Calu3 (cell line): ENCODE measurements at regions not wholly inside any gene's neighbourhood (a gene's known extent, or its start where the extent isn't known, plus 50 kb on each side); places are given as distances from the start of the nearest gene placed in this dataset.

Experiments
- BruUV-seq: library from RNA; stranded (reverse); fragments of 400-500 nt; replicated peaks from 2 replicates; lab custom pipeline; 2021; lab: Mats Ljungman, UMichigan
- CTCF ChIA-PET: fragments of 300-600 bp; sonication (Branson Sonifier 250); formaldehyde crosslinking; loops from one replicate; lab custom pipeline; 2022; ENCODE audit warnings: antibody characterized with exemption; lab: Charles Lee
- DNase-seq: peaks from one replicate; pipeline ENCODE4 v3.0.0; 2022
- H3K27ac Mint-ChIP-seq: one replicate; pipeline ENCODE4 v1.8.0; 2022; ENCODE audit warnings: mixed read lengths; ENCODE audit not compliant: unreplicated experiment
- H3K27me3 Mint-ChIP-seq: one replicate; pipeline ENCODE4 v1.8.0; 2022; ENCODE audit warnings: mixed read lengths; ENCODE audit not compliant: unreplicated experiment
- H3K36me3 Mint-ChIP-seq: one replicate; pipeline ENCODE4 v1.8.0; 2022; ENCODE audit warnings: mild to moderate bottlenecking, moderate library complexity, mixed read lengths; ENCODE audit not compliant: insufficient read depth, unreplicated experiment
- H3K4me1 Mint-ChIP-seq: one replicate; pipeline ENCODE4 v1.8.0; 2022; ENCODE audit warnings: mild to moderate bottlenecking, low read depth, mixed read lengths; ENCODE audit not compliant: unreplicated experiment
- H3K4me3 Mint-ChIP-seq: one replicate; pipeline ENCODE4 v1.8.0; 2022; ENCODE audit warnings: mild to moderate bottlenecking, low read depth, moderate library complexity, mixed read lengths; ENCODE audit not compliant: unreplicated experiment
- H3K9me3 Mint-ChIP-seq: one replicate; pipeline ENCODE4 v1.8.0; 2022; ENCODE audit warnings: low read depth, mixed read lengths; ENCODE audit not compliant: unreplicated experiment
- CTCF ChIP-seq: fragments of 200-600 bp; IDR thresholded peaks from one replicate; pipeline ENCODE4 v1.8.0; 2022; ENCODE audit warnings: antibody characterized with exemption; ENCODE audit not compliant: unreplicated experiment
- intact Hi-C: fragments of 100-400 bp; cut with micrococcal nuclease; formaldehyde crosslinking; loops from one replicate; pipeline ENCODE4 v1.10.0; 2022; ENCODE audit not compliant: unreplicated experiment

- BruUV-seq = no TSS peak
Measured at GRCh38 chr11:45083544-45084087, 62.8 kb upstream of the PRDM11 start.

GRCh38 chr11:45085646-45086501 is 60.6 kb upstream of the PRDM11 start:
- H3K27ac Mint-ChIP-seq = no peak overlapping the region
- CTCF ChIA-PET = no interaction called here
- intact Hi-C loops = no loop called here
- no peaks in the 10 kb centered on the region for H3K9me3 Mint-ChIP-seq
- H3K27me3 Mint-ChIP-seq = peaks cover 100% of the 10 kb centered on the region
- H3K4me1 Mint-ChIP-seq = no peaks in the 10 kb centered on the region
- no peaks in the 10 kb centered on the region for H3K36me3 Mint-ChIP-seq
- no peak for DNase-seq
- TF ChIP-seq CTCF = no peak
- no TSS peak for BruUV-seq
- no peak overlapping the region for H3K4me3 Mint-ChIP-seq

More at GRCh38 chr11:45083544-45084087, 62.8 kb upstream of the PRDM11 start:
- H3K4me3 Mint-ChIP-seq = no peak overlapping the region
- H3K9me3 Mint-ChIP-seq = no peaks in the 10 kb centered on the region
- peaks cover 91% of the 10 kb centered on the region for H3K27me3 Mint-ChIP-seq
- no peaks in the 10 kb centered on the region for H3K36me3 Mint-ChIP-seq
- CTCF ChIA-PET = interaction anchor here (1.3 to 1.4 kb wide), 2 partner anchors 147 to 152 kb away, joined by 3 read pairs; no protein-coding TSS in a partner anchor
- no peaks in the 10 kb centered on the region for H3K4me1 Mint-ChIP-seq
- intact Hi-C loops = no loop called here
- TF ChIP-seq CTCF = peak; percentile 42
- DNase-seq = peak; percentile 45
- no peak overlapping the region for H3K27ac Mint-ChIP-seq

DNA sequence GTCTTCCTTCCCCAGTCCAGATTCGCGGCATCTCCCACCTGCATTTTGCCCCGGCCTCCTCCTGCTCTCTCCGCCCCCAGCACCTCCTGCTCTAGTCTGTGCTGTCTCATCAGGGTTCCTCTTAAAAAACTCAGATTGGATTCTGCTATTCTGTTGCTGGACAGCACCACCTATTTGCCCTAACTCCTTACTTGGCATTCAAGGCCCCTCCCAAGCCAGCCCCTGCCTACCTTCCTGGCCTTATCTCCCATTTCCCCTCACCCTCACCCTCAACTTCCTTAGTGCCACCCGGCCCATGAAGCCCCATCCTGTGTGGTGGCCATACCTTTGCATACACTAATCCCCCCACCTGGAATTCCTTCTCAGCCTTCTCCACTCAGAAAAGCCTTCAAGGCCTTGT is 59.9 kb upstream of the PRDM11 start:
- no peak overlapping the region for H3K4me3 Mint-ChIP-seq
- no peak for DNase-seq
- H3K27ac Mint-ChIP-seq = no peak overlapping the region
- CTCF ChIA-PET = interaction anchor here (0.5 kb wide), 1 partner anchor 141 kb away, joined by 9 read pairs; no protein-coding TSS in a partner anchor
- intact Hi-C loops = no loop called here
- H3K9me3 Mint-ChIP-seq = no peaks in the 10 kb centered on the region
- no peak for TF ChIP-seq CTCF
- H3K27me3 Mint-ChIP-seq = peaks cover 97% of the 10 kb centered on the region
- no TSS peak for BruUV-seq
- H3K36me3 Mint-ChIP-seq = no peaks in the 10 kb centered on the region
- H3K4me1 Mint-ChIP-seq = no peaks in the 10 kb centered on the region

DNA sequence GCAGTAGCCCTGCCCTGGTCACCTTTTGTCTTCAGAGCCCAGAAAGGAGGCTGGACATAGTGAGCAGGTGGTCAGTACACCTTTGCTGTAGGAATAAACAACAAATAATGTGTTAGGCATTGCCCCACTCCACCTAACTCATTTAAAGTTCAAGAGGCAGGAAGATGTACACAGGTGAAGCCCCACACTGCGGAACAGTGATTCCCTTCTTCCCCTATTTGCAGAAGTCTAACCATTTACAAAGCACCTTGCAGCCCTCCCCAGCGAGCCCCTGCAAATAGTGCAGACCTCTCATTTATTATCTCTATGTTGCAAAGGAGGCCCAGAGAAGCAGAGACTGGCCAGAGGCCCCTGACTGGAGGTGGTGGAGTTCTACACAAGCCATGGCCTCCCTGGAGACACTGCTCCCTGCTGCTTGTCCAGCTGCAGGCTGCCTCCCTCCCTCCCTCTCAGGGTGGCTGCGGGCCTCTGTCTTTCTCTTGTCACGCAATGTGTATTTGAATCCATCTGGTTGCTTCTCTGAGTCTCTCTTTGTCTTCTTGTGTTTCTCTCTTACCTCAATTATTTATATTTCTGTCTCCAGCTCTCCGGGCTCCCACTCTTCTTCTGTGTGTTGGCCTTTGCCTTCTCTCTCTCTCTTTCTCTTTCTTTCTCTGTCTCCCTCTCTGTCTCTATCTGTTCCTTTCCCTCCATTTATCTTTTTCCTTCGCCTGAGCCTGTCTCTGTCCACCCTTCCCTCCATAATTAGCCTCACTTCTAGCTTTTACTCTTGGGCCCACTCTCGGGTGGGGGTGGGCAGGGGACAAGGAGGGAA is 59.1 kb upstream of the PRDM11 start:
- H3K9me3 Mint-ChIP-seq = no peaks in the 10 kb centered on the region
- no peak overlapping the region for H3K27ac Mint-ChIP-seq
- no peaks in the 10 kb centered on the region for H3K4me1 Mint-ChIP-seq
- H3K27me3 Mint-ChIP-seq = peaks cover 89% of the 10 kb centered on the region
- intact Hi-C loops = no loop called here
- DNase-seq = no peak
- CTCF ChIA-PET = interaction anchor here (1.1 kb wide), 1 partner anchor 176 kb away, joined by 3 read pairs; no protein-coding TSS in a partner anchor
- H3K36me3 Mint-ChIP-seq = no peaks in the 10 kb centered on the region
- no peak for TF ChIP-seq CTCF
- no peak overlapping the region for H3K4me3 Mint-ChIP-seq
- BruUV-seq = no TSS peak
